SK-N-SH (cell line): ENCODE measurements at regions not wholly inside any gene's neighbourhood (a gene's known extent, or its start where the extent isn't known, plus 50 kb on each side); places are given as distances from the start of the nearest gene placed in this dataset.
"Not testable (repeated sequence)": the region's sequence is repeated elsewhere in the genome, so short reads cannot be mapped to it uniquely, and the experiment has no call there.

Source experiments
- CTCF ChIA-PET: fragments of 300-600, 350-600 bp; formaldehyde crosslinking; extraction: SDS; loops from one replicate; lab custom pipeline; 2021; lab: Yijun Ruan, JAX
- POLR2A ChIA-PET: fragments of 350-600 bp; sonication (Branson Sonifier 250); formaldehyde crosslinking; extraction: SDS; loops from one replicate; lab custom pipeline; 2020; ENCODE audit warnings: antibody characterized with exemption, inconsistent platforms; lab: Yijun Ruan, JAX
- DNase-seq: peaks from one replicate; pipeline ENCODE4 v3.0.0; 2012
- H2AFZ ChIP-seq: fragments of 200-600 bp; sonication (generic); 2 replicates; pipeline ENCODE4 v1.8.1; 2016; ENCODE audit warnings: antibody characterized with exemption, mild to moderate bottlenecking, low read depth
- H3F3A ChIP-seq: fragments of 200-600 bp; sonication (generic); replicated peaks from 2 replicates; pipeline ENCODE3; 2016; ENCODE audit warnings: antibody characterized with exemption, mild to moderate bottlenecking; ENCODE audit not compliant: insufficient read depth
- H3K27ac ChIP-seq, 2 experiments: fragments of 200-500 bp in 1 of 2; fragments of 200-600 bp in 1 of 2; sonication (Bioruptor generic) in 1 of 2; sonication (generic), shearing (Covaris generic) in 1 of 2; 2 replicates each; pipeline versions ENCODE4 v1.5.1 to v1.6.1; 2014 to 2016; ENCODE audit warnings: low read depth in 2 of 2, inconsistent platforms in 1 of 2, low read length in 1 of 2, mild to moderate bottlenecking in 1 of 2, mixed read lengths in 1 of 2
- H3K27me3 ChIP-seq: fragments of 200-600 bp; sonication (generic), shearing (Covaris generic); 2 replicates; pipeline ENCODE4 v1.6.1; 2016; ENCODE audit warnings: mixed run types; ENCODE audit not compliant: insufficient read depth
- H3K36me3 ChIP-seq, 2 experiments: fragments of 200-500 bp in 1 of 2; fragments of 200-600 bp in 1 of 2; sonication (Bioruptor generic) in 1 of 2; sonication (generic) in 1 of 2; replicated peaks in 1 of 2; 2 replicates each; pipeline versions ENCODE3 to v1.5.1; 2014 to 2016; ENCODE audit warnings: low read length in 1 of 2, mild to moderate bottlenecking in 1 of 2; ENCODE audit not compliant: insufficient read depth in 2 of 2, control insufficient read depth in 1 of 2
- H3K4me1 ChIP-seq, 2 experiments: fragments of 200-500 bp in 1 of 2; fragments of 200-600 bp in 1 of 2; sonication (Bioruptor generic) in 1 of 2; sonication (generic), shearing (Covaris generic) in 1 of 2; 2 replicates each; pipeline versions ENCODE4 v1.5.1 to v1.6.1; 2014 to 2016; ENCODE audit warnings: low read depth in 1 of 2, low read length in 1 of 2, mixed run types in 1 of 2; ENCODE audit not compliant: insufficient read depth in 2 of 2, control insufficient read depth in 1 of 2
- H3K4me2 ChIP-seq: fragments of 200-600 bp; sonication (generic), shearing (Covaris generic); 2 replicates; pipeline ENCODE4 v1.6.1; 2017; ENCODE audit warnings: mixed run types
- H3K4me3 ChIP-seq, 2 experiments: fragments of 200-500 bp in 1 of 2; fragments of 200-600 bp in 1 of 2; sonication (Bioruptor generic) in 1 of 2; sonication (generic), shearing (Covaris generic) in 1 of 2; 2 replicates each; pipeline versions ENCODE4 v1.5.1 to v1.8.1; 2014 to 2016; ENCODE audit warnings: low read depth in 2 of 2, inconsistent platforms in 1 of 2, low read length in 1 of 2, mild to moderate bottlenecking in 1 of 2, mixed read lengths in 1 of 2, moderate library complexity in 1 of 2
- H3K79me2 ChIP-seq: fragments of 200-600 bp; sonication (generic); 2 replicates; pipeline ENCODE4 v1.8.1; 2017; ENCODE audit warnings: mild to moderate bottlenecking; ENCODE audit not compliant: insufficient read depth
- H3K9ac ChIP-seq: fragments of 200-600 bp; sonication (generic); 2 replicates; pipeline ENCODE4 v1.6.1; 2017; ENCODE audit warnings: mixed run types
- H3K9me2 ChIP-seq: fragments of 200-600 bp; sonication (generic); 2 replicates; pipeline ENCODE4 v1.6.1; 2017; ENCODE audit warnings: mixed run types
- H3K9me3 ChIP-seq: fragments of 200-600 bp; sonication (generic); 2 replicates; pipeline ENCODE4 v1.6.1; 2017; ENCODE audit warnings: mixed run types, mild to moderate bottlenecking, moderate library complexity
- H4K20me1 ChIP-seq: fragments of 200-600 bp; sonication (generic); 2 replicates; pipeline ENCODE4 v1.6.1; 2017; ENCODE audit warnings: mild to moderate bottlenecking, mixed run types; ENCODE audit not compliant: insufficient read depth
- ELF1 ChIP-seq: IDR thresholded peaks from 2 replicates; pipeline ENCODE4 v1.4.0; 2012
- FOSL2 ChIP-seq: IDR thresholded peaks from 2 replicates; pipeline ENCODE4 v1.4.0; 2012; ENCODE audit warnings: low read depth, mild to moderate bottlenecking, moderate library complexity, borderline replicate concordance
- GATA2 ChIP-seq: sonication (generic); formaldehyde crosslinking; IDR thresholded peaks from 2 replicates; pipeline ENCODE4 v1.5.0; 2020; ENCODE audit warnings: mild to moderate bottlenecking, missing genetic modification reagents
- IRF3 ChIP-seq: fragments of 150-350 bp; IDR thresholded peaks from 2 replicates; pipeline ENCODE4 v1.6.1; 2016; ENCODE audit warnings: mild to moderate bottlenecking, low read depth, low read length
- MEF2A ChIP-seq: IDR thresholded peaks from 2 replicates; pipeline ENCODE4 v1.4.0; 2012; ENCODE audit warnings: low read depth, borderline replicate concordance
- MXI1 ChIP-seq: IDR thresholded peaks from 2 replicates; pipeline ENCODE4 v1.6.1; 2012; ENCODE audit warnings: mild to moderate bottlenecking, low read depth, low read length, improper control_type of control experiment
- NFIC ChIP-seq: IDR thresholded peaks from 2 replicates; pipeline ENCODE4 v1.4.0; 2012; ENCODE audit warnings: borderline replicate concordance
- RAD21 ChIP-seq: IDR thresholded peaks from 2 replicates; pipeline ENCODE4 v1.6.1; 2012; ENCODE audit warnings: mild to moderate bottlenecking, low read length
- REST ChIP-seq: IDR thresholded peaks from 2 replicates; pipeline ENCODE4 v1.6.1; 2012; ENCODE audit warnings: mild to moderate bottlenecking, low read depth, low read length, moderate library complexity
- RFX5 ChIP-seq: IDR thresholded peaks from 2 replicates; pipeline ENCODE4 v1.6.1; 2012; ENCODE audit warnings: mild to moderate bottlenecking, improper control_type of control experiment, low read length
- SMC3 ChIP-seq: IDR thresholded peaks from 2 replicates; pipeline ENCODE4 v1.6.1; 2012; ENCODE audit warnings: low read depth, low read length, improper control_type of control experiment
- USF1 ChIP-seq: IDR thresholded peaks from 2 replicates; pipeline ENCODE4 v1.4.0; 2012; ENCODE audit warnings: low read depth, borderline replicate concordance
- YY1 ChIP-seq: IDR thresholded peaks from 2 replicates; pipeline ENCODE4 v1.4.0; 2012; ENCODE audit warnings: low read depth, mild to moderate bottlenecking
- ZBTB33 ChIP-seq: IDR thresholded peaks from 2 replicates; pipeline ENCODE4 v1.4.0; 2012; ENCODE audit warnings: low read depth, borderline replicate concordance
- WGBS: methylation state at CpG from one replicate; pipeline ENCODE4 v1.1.6; 2017; ENCODE audit warnings: low lambda C conversion rate; 5-methylcytosine and 5-hydroxymethylcytosine counted together
- TF ChIP-seq, protein P1 (sequence below): fragments of 150-350 bp; IDR thresholded peaks from 2 replicates; pipeline ENCODE4 v1.6.1; 2017; ENCODE audit warnings: antibody characterized with exemption, low read length, low read depth, borderline replicate concordance

DNA sequence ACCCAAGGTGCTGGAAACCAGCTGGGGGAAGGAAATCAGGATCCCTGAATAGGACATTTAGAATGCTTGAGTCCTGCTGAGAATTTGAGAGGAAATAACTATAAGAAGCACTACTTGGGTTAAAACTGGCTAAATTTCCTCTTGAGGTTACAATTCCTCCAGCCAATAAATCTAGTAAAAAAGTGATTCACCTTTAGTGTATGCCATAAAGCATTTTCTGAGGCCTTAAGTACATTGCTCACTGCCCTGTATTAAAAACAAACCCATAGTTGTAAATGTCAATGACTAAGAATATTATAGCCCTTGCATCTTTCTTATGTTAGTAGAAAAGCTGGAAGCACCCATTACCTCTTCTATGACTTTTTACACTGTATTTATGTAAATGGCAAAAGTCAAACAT, 634.7 kb upstream of the ARRDC3 start (continued):
- TF ChIP-seq IRF3 (no peak), ZBTB33 (0 out of 2 replicates have a peak, but pooled peaks have one; percentile 21), MEF2A (peak; percentile 32; the same call in 1 of the 2 replicates), RFX5 (no peak), ELF1 (no peak), REST (no peak), SMC3 (no peak), USF1 (no peak), FOSL2 (peak; percentile 90), YY1 (no peak), RAD21 (no peak), GATA2 (no peak), MXI1 (no peak), NFIC (peak; percentile 75)
- TF ChIP-seq, protein P1, sequence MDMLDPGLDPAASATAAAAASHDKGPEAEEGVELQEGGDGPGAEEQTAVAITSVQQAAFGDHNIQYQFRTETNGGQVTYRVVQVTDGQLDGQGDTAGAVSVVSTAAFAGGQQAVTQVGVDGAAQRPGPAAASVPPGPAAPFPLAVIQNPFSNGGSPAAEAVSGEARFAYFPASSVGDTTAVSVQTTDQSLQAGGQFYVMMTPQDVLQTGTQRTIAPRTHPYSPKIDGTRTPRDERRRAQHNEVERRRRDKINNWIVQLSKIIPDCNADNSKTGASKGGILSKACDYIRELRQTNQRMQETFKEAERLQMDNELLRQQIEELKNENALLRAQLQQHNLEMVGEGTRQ: no peak

GRCh38 chr5:92011845-92012244, 628.7 kb upstream of the ARRDC3 start:
- WGBS: 81% methylated on average over 1 of the region's 1 CpG
- H3K27ac ChIP-seq: not testable (repeated sequence)

More at GRCh38 chr5:92011845-92012244, 628.7 kb upstream of the ARRDC3 start:
- H3K9me2 ChIP-seq, H3K4me2 ChIP-seq, H3K79me2 ChIP-seq, H3K9ac ChIP-seq, H3F3A ChIP-seq, CTCF ChIA-PET, H3K9me3 ChIP-seq, H3K36me3 ChIP-seq, H3K27me3 ChIP-seq, DNase-seq, POLR2A ChIA-PET, H3K4me3 ChIP-seq, H4K20me1 ChIP-seq, H2AFZ ChIP-seq, H3K4me1 ChIP-seq: not testable (repeated sequence)
